GM23338 (cell line): ENCODE measurements at regions not wholly inside any gene's neighbourhood (a gene's known extent, or its start where the extent isn't known, plus 50 kb on each side); places are given as distances from the start of the nearest gene placed in this dataset.

Experiments
- EZH2 ChIP-seq: fragments of 200-600 bp; sonication (generic); IDR thresholded peaks from one replicate; pipeline ENCODE4 v1.8.0; 2017; ENCODE audit warnings: antibody characterized with exemption, mild to moderate bottlenecking, low read depth; ENCODE audit not compliant: unreplicated experiment
- EZH2phosphoT487 ChIP-seq: fragments of 200-600 bp; sonication (generic); IDR thresholded peaks from one replicate; pipeline ENCODE4 v1.8.1; 2018; ENCODE audit warnings: antibody characterized with exemption; ENCODE audit not compliant: unreplicated experiment
- JUNB ChIP-seq: IDR thresholded peaks from one replicate; pipeline ENCODE4 v1.6.1; 2016; ENCODE audit warnings: antibody characterized with exemption; ENCODE audit not compliant: unreplicated experiment
- TF ChIP-seq, protein P1 (sequence below), 2 experiments: fragments of 200-600 bp in 1 of 2; sonication (generic) in 1 of 2; conservative IDR thresholded peaks; 2 replicates each; pipeline versions ENCODE4 v1.5.1 to v1.6.1; 2016 to 2017; ENCODE audit warnings: antibody characterized with exemption in 2 of 2, low read depth in 2 of 2, mild to moderate bottlenecking in 2 of 2, moderate library complexity in 1 of 2

- TF ChIP-seq EZH2, result no peak
- TF ChIP-seq, protein P1, sequence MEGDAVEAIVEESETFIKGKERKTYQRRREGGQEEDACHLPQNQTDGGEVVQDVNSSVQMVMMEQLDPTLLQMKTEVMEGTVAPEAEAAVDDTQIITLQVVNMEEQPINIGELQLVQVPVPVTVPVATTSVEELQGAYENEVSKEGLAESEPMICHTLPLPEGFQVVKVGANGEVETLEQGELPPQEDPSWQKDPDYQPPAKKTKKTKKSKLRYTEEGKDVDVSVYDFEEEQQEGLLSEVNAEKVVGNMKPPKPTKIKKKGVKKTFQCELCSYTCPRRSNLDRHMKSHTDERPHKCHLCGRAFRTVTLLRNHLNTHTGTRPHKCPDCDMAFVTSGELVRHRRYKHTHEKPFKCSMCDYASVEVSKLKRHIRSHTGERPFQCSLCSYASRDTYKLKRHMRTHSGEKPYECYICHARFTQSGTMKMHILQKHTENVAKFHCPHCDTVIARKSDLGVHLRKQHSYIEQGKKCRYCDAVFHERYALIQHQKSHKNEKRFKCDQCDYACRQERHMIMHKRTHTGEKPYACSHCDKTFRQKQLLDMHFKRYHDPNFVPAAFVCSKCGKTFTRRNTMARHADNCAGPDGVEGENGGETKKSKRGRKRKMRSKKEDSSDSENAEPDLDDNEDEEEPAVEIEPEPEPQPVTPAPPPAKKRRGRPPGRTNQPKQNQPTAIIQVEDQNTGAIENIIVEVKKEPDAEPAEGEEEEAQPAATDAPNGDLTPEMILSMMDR (conservative IDR thresholded peaks at IDR 0.05; ENCODE audit: low read depth in 2 of 2), result no peak
- no peak for TF ChIP-seq EZH2phosphoT487
- no peak for TF ChIP-seq JUNB
Measured at GRCh38 chr9:113734826-113735225, 141.3 kb upstream of the ZNF618 start.
